Large intestine (tissue), 3 donors: ENCODE measurements at regions not wholly inside any gene's neighbourhood (a gene's known extent, or its start where the extent isn't known, plus 50 kb on each side); places are given as distances from the start of the nearest gene placed in this dataset.
A peak's percentile ranks its signal among the peaks of the same experiment; 100 is the strongest.

Source experiments
- DNase-seq, 2 donors: peaks; one replicate each; pipeline versions ENCODE4 v3.0.0 to v3.0.0-alpha.2; 2013
- H3K27ac ChIP-seq: one replicate; pipeline ENCODE4 v1.5.1; 2013; ENCODE audit warnings: low read length
- H3K27me3 ChIP-seq: 2 replicates; pipeline ENCODE4 v1.6.1; 2013; ENCODE audit warnings: low read length; ENCODE audit not compliant: control insufficient read depth, insufficient read depth
- H3K36me3 ChIP-seq: 2 replicates; pipeline ENCODE4 v1.6.1; 2013; ENCODE audit warnings: low read length; ENCODE audit not compliant: control insufficient read depth, insufficient read depth
- H3K4me1 ChIP-seq: one replicate; pipeline ENCODE4 v1.6.1; 2013; ENCODE audit warnings: low read length; ENCODE audit not compliant: control insufficient read depth, insufficient read depth
- H3K4me3 ChIP-seq: one replicate; pipeline ENCODE4 v1.5.1; 2013; ENCODE audit warnings: low read length
- H3K9me3 ChIP-seq: one replicate; pipeline ENCODE4 v1.6.1; 2013; ENCODE audit warnings: mild to moderate bottlenecking, low read depth, low read length, moderate library complexity; ENCODE audit not compliant: control insufficient read depth
- WGBS: methylation state at CpG from one replicate; pipeline ENCODE4 v1.1.5; 2013; ENCODE audit warnings: low lambda C conversion rate; ENCODE audit not compliant: insufficient coverage; 5-methylcytosine and 5-hydroxymethylcytosine counted together

GRCh38 chr3:148238421-148238821 is 459.3 kb upstream of the AGTR1 start:
- no peak overlapping the region for H3K27ac ChIP-seq
- no peaks in the 10 kb centered on the region for H3K9me3 ChIP-seq
- H3K4me3 ChIP-seq: no peak overlapping the region
- WGBS: no CpG with 5 or more reads among the region's 1 CpG
- H3K36me3 ChIP-seq: no peaks in the 10 kb centered on the region
- no peaks in the 10 kb centered on the region for H3K27me3 ChIP-seq
- no peak for DNase-seq
- H3K4me1 ChIP-seq: no peaks in the 10 kb centered on the region

GRCh38 chr3:148240351-148240750 is 457.4 kb upstream of the AGTR1 start:
- Histone ChIP-seq H3K27me3 (no peaks in the 10 kb centered on the region), H3K4me3 (no peak overlapping the region), H3K36me3 (no peaks in the 10 kb centered on the region), H3K9me3 (no peaks in the 10 kb centered on the region), H3K4me1 (no peaks in the 10 kb centered on the region), H3K27ac (no peak overlapping the region)
- DNase-seq: no peak
- WGBS: 100% methylated on average over 1 of the region's 3 CpGs

GRCh38 chr3:148243609-148244008 is 454.1 kb upstream of the AGTR1 start:
- Histone ChIP-seq H3K27ac (no peak overlapping the region), H3K4me1 (no peaks in the 10 kb centered on the region), H3K36me3 (no peaks in the 10 kb centered on the region), H3K27me3 (no peaks in the 10 kb centered on the region), H3K4me3 (no peak overlapping the region), H3K9me3 (no peaks in the 10 kb centered on the region)
- WGBS: no CpG with 5 or more reads among the region's 1 CpG
- peak in 1 of 2 donors; percentile 6 for DNase-seq

GRCh38 chr3:148246291-148246923 is 451.3 kb upstream of the AGTR1 start:
- no peaks in the 10 kb centered on the region for H3K4me1 ChIP-seq
- no peak for DNase-seq
- no peak overlapping the region for H3K4me3 ChIP-seq
- H3K9me3 ChIP-seq: no peaks in the 10 kb centered on the region
- no peaks in the 10 kb centered on the region for H3K36me3 ChIP-seq
- H3K27ac ChIP-seq: no peak overlapping the region
- H3K27me3 ChIP-seq: no peaks in the 10 kb centered on the region
- 71% methylated on average over 1 of the region's 3 CpGs for WGBS

GRCh38 chr3:148253713-148254112 is 444.0 kb upstream of the AGTR1 start:
- H3K9me3 ChIP-seq: no peaks in the 10 kb centered on the region
- no peak overlapping the region for H3K4me3 ChIP-seq
- 63% methylated on average over 1 of the region's 2 CpGs for WGBS
- H3K36me3 ChIP-seq: no peaks in the 10 kb centered on the region
- DNase-seq: no peak
- no peaks in the 10 kb centered on the region for H3K4me1 ChIP-seq
- no peak overlapping the region for H3K27ac ChIP-seq
- H3K27me3 ChIP-seq: no peaks in the 10 kb centered on the region

- Histone ChIP-seq H3K36me3 (no peaks in the 10 kb centered on the region), H3K9me3 (no peaks in the 10 kb centered on the region)
- 100% methylated on average over 1 of the region's 2 CpGs for WGBS
Measured at GRCh38 chr3:148254402-148254801, 443.3 kb upstream of the AGTR1 start.

GRCh38 chr3:148255981-148256969 is 441.4 kb upstream of the AGTR1 start:
- Histone ChIP-seq H3K4me3 (no peak overlapping the region), H3K27me3 (no peaks in the 10 kb centered on the region), H3K36me3 (no peaks in the 10 kb centered on the region), H3K9me3 (no peaks in the 10 kb centered on the region), H3K4me1 (no peaks in the 10 kb centered on the region), H3K27ac (peak overlapping the region; percentile 12)
- WGBS: 100% methylated on average over 1 of the region's 6 CpGs
- peak; percentile 47 to 80 for DNase-seq

More at GRCh38 chr3:148254402-148254801, 443.3 kb upstream of the AGTR1 start:
- Histone ChIP-seq H3K27ac (no peak overlapping the region), H3K27me3 (no peaks in the 10 kb centered on the region), H3K4me3 (no peak overlapping the region), H3K4me1 (no peaks in the 10 kb centered on the region)
- no peak for DNase-seq

- Histone ChIP-seq H3K9me3 (no peaks in the 10 kb centered on the region), H3K36me3 (no peaks in the 10 kb centered on the region), H3K27me3 (no peaks in the 10 kb centered on the region), H3K4me1 (no peaks in the 10 kb centered on the region), H3K27ac (no peak overlapping the region), H3K4me3 (no peak overlapping the region)
- peak in 1 of 2 donors; percentile 26 for DNase-seq
Measured at GRCh38 chr3:148262980-148263379, 434.7 kb upstream of the AGTR1 start.

- H3K9me3 ChIP-seq: no peaks in the 10 kb centered on the region
Measured at GRCh38 chr3:148265841-148266240, 431.9 kb upstream of the AGTR1 start.

GRCh38 chr3:148266341-148266740 is 431.4 kb upstream of the AGTR1 start:
- Histone ChIP-seq H3K27me3 (no peaks in the 10 kb centered on the region), H3K36me3 (no peaks in the 10 kb centered on the region), H3K4me3 (no peak overlapping the region), H3K27ac (no peak overlapping the region), H3K9me3 (no peaks in the 10 kb centered on the region), H3K4me1 (no peaks in the 10 kb centered on the region)
- no peak for DNase-seq
- no CpG with 5 or more reads among the region's 2 CpGs for WGBS

More at GRCh38 chr3:148265841-148266240, 431.9 kb upstream of the AGTR1 start:
- DNase-seq: no peak
- WGBS: no CpG with 5 or more reads among the region's 3 CpGs
- Histone ChIP-seq H3K4me3 (no peak overlapping the region), H3K27ac (no peak overlapping the region), H3K27me3 (no peaks in the 10 kb centered on the region), H3K36me3 (no peaks in the 10 kb centered on the region), H3K4me1 (no peaks in the 10 kb centered on the region)
